Subcutaneous abdominal adipose tissue (tissue), 5 donors: ENCODE measurements at regions not wholly inside any gene's neighbourhood (a gene's known extent, or its start where the extent isn't known, plus 50 kb on each side); places are given as distances from the start of the nearest gene placed in this dataset.
"Not testable (repeated sequence)": the region's sequence is repeated elsewhere in the genome, so short reads cannot be mapped to it uniquely, and the experiment has no call there.

Source experiments
- H3K27ac ChIP-seq: one replicate; pipeline ENCODE4 v1.7.0; 2013; ENCODE audit warnings: low read depth, mild to moderate bottlenecking, inconsistent platforms, low read length, moderate library complexity
- H3K27me3 ChIP-seq, 5 donors: one replicate each; pipeline ENCODE4 v1.7.0; 2013; ENCODE audit warnings: low read length in 5 of 5, inconsistent platforms in 1 of 5; ENCODE audit not compliant: control insufficient read depth in 5 of 5, insufficient read depth in 4 of 5
- H3K36me3 ChIP-seq, 5 donors: one replicate each; pipeline ENCODE4 v1.7.0; 2013; ENCODE audit warnings: low read length in 5 of 5; ENCODE audit not compliant: control insufficient read depth in 5 of 5, insufficient read depth in 5 of 5
- H3K4me1 ChIP-seq, 5 donors: one replicate each; pipeline ENCODE4 v1.7.0; 2013; ENCODE audit warnings: low read length in 5 of 5, mild to moderate bottlenecking in 3 of 5, moderate library complexity in 1 of 5; ENCODE audit not compliant: control insufficient read depth in 5 of 5, insufficient read depth in 5 of 5
- H3K4me3 ChIP-seq, 5 donors: one replicate each; pipeline ENCODE4 v1.7.0; 2013; ENCODE audit warnings: low read length in 5 of 5, low read depth in 1 of 5
- H3K9ac ChIP-seq, 5 donors: one replicate each; pipeline ENCODE4 v1.7.0; 2013; ENCODE audit warnings: low read length in 5 of 5, mild to moderate bottlenecking in 4 of 5, moderate library complexity in 3 of 5
- H3K9me3 ChIP-seq, 5 donors: one replicate each; pipeline ENCODE4 v1.7.0; 2013; ENCODE audit warnings: low read length in 5 of 5; ENCODE audit not compliant: control insufficient read depth in 5 of 5
- donor health status: healthy.
- donor health status: healthy.
- donor health status: healthy.
- donor health status: healthy.
- donor health status: healthy.

DNA sequence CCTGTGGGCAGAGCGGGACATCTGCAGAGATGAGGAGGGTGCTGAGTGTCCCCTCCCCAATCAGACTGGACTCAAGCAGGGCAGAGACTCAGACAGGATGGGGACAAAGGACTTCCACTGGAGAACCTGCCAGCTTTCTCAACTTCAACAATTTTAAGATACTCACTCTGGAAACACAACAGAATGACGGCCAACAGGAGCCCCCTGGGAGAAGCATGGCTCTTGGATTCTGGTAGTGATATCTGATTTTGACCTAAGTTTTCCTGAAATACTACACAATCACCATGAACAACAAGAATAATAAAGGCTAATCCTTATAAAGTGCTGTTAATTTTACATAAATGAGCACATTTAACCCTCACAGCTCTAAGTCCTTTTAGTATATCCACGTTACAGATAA lies 83.5 kb upstream of the PLEKHG1 start:
- H3K27ac ChIP-seq = no peak overlapping the region
- H3K9ac ChIP-seq = no peak overlapping the region
- no peak overlapping the region for H3K4me3 ChIP-seq
- peaks cover 0 to 7% (median 0%) of the 10 kb centered on the region in 5 donors for H3K4me1 ChIP-seq
- no peaks in the 10 kb centered on the region for H3K36me3 ChIP-seq
- no peaks in the 10 kb centered on the region for H3K9me3 ChIP-seq
- no peaks in the 10 kb centered on the region for H3K27me3 ChIP-seq

- peaks cover 0 to 7% (median 0%) of the 10 kb centered on the region in 5 donors for H3K4me1 ChIP-seq
- no peak overlapping the region for H3K9ac ChIP-seq
- H3K27me3 ChIP-seq = no peaks in the 10 kb centered on the region
- H3K9me3 ChIP-seq = no peaks in the 10 kb centered on the region
- H3K27ac ChIP-seq = no peak overlapping the region
- H3K36me3 ChIP-seq = no peaks in the 10 kb centered on the region
- H3K4me3 ChIP-seq = no peak overlapping the region
These were observed 82.5 kb upstream of the PLEKHG1 start for GRCh38 chr6:150517175-150517574.

DNA sequence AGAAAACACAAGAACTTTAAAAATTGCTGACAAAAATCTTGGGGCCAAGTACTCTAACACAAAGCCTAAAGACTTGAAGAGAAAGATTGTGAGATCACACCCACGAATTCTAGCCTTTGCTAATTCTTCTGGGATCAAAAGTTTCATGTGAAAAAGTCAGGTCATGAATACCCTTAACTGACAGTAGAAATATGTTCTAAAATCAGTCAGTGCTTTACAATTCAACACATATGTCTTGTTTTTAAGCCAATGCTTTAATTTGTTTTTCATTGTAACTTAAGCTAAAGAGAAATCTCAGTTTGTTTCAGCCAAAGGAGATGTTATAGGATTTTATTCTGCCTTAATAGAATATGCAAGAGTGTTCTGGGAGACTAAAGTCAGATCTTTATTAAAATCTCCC lies 78.2 kb upstream of the PLEKHG1 start:
- no peaks in the 10 kb centered on the region for H3K27me3 ChIP-seq
- no peaks in the 10 kb centered on the region for H3K36me3 ChIP-seq
- peaks cover 0 to 7% (median 0%) of the 10 kb centered on the region in 5 donors for H3K4me1 ChIP-seq
- H3K4me3 ChIP-seq = no peak overlapping the region
- no peak overlapping the region for H3K27ac ChIP-seq
- no peaks in the 10 kb centered on the region for H3K9me3 ChIP-seq
- no peak overlapping the region for H3K9ac ChIP-seq

- not testable (repeated sequence) for H3K4me1 ChIP-seq, H3K27me3 ChIP-seq, H3K9ac ChIP-seq, H3K9me3 ChIP-seq, H3K4me3 ChIP-seq, H3K27ac ChIP-seq, H3K36me3 ChIP-seq
These were observed 76.5 kb upstream of the PLEKHG1 start for GRCh38 chr6:150523216-150523615.

DNA sequence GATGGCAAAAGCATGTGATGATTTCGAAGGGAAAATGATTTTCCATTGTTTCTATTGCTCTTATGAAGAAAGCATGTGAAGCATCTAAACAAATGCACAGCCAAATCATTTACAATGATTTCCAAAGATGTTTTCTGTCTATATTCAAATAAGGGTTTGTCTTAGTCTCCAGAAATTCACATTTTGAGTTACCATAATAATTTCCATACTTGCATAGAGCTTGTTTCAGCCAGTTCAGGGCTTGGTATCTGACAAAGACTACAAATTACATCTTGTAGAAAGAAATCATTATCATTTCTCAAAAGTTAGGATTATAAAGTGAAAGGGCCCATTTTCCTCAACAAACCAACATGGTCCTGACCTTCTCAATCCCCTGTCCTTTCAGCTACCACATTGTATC lies 74.4 kb upstream of the PLEKHG1 start:
- no peaks in the 10 kb centered on the region for H3K9me3 ChIP-seq
- H3K4me1 ChIP-seq = peaks cover 0 to 17% (median 5%) of the 10 kb centered on the region in 5 donors
- no peak overlapping the region for H3K4me3 ChIP-seq
- H3K27ac ChIP-seq = no peak overlapping the region
- peaks cover 0 to 3% (median 0%) of the 10 kb centered on the region in 5 donors for H3K27me3 ChIP-seq
- no peak overlapping the region for H3K9ac ChIP-seq
- H3K36me3 ChIP-seq = no peaks in the 10 kb centered on the region

- H3K27me3 ChIP-seq = peaks cover 0 to 3% (median 0%) of the 10 kb centered on the region in 5 donors
- H3K27ac ChIP-seq = no peak overlapping the region
- no peaks in the 10 kb centered on the region for H3K36me3 ChIP-seq
- H3K4me1 ChIP-seq = peaks cover 0 to 10% (median 0%) of the 10 kb centered on the region in 5 donors
- no peaks in the 10 kb centered on the region for H3K9me3 ChIP-seq
- H3K9ac ChIP-seq = no peak overlapping the region
- H3K4me3 ChIP-seq = no peak overlapping the region
These were observed 72.6 kb upstream of the PLEKHG1 start for GRCh38 chr6:150527100-150527499.

DNA sequence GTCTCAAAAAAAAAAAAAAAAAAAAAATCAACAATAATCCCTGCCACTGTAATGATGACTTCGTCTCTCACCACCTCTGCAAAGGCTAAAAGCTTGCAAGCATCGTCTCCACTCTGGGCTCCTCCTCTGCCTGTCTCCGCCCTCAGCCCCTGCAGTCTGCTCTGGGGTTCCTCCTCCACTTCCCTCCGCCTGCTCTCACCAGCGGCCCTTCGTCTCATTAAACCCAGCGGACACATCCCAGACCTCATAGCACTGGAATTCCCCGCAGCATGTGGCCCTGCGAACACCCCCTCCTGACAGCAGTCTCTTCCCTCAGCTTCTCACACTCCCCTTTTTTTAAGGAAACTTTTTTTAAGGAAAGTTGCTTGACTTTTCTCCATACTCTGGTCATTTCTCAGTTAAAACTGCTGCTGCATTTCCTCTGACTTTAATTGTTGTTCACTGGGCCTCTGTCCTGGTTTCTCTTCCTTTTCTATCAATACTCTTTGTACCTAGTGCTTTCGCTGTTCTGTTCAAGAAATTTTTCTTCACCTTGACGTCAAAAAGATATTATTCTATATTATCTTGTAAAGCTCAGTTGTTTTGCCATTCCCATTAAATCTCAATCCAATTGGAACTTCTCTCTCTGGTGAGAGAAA lies 70.9 kb upstream of the PLEKHG1 start:
- Histone ChIP-seq H3K4me3 (no peak overlapping the region), H3K36me3 (no peaks in the 10 kb centered on the region), H3K4me1 (peaks cover 0 to 10% (median 0%) of the 10 kb centered on the region in 5 donors), H3K9ac (peak overlapping the region in 1 of 5 donors; percentile 12), H3K9me3 (no peaks in the 10 kb centered on the region), H3K27me3 (peaks cover 0 to 3% (median 0%) of the 10 kb centered on the region in 5 donors), H3K27ac (no peak overlapping the region)

- no peak overlapping the region for H3K4me3 ChIP-seq
- H3K36me3 ChIP-seq = no peaks in the 10 kb centered on the region
- H3K27me3 ChIP-seq = peaks cover 0 to 3% (median 0%) of the 10 kb centered on the region in 5 donors
- no peak overlapping the region for H3K9ac ChIP-seq
- H3K4me1 ChIP-seq = peaks cover 0 to 10% (median 0%) of the 10 kb centered on the region in 5 donors
- no peaks in the 10 kb centered on the region for H3K9me3 ChIP-seq
- H3K27ac ChIP-seq = no peak overlapping the region
These were observed 70.0 kb upstream of the PLEKHG1 start for GRCh38 chr6:150529646-150530045.

DNA sequence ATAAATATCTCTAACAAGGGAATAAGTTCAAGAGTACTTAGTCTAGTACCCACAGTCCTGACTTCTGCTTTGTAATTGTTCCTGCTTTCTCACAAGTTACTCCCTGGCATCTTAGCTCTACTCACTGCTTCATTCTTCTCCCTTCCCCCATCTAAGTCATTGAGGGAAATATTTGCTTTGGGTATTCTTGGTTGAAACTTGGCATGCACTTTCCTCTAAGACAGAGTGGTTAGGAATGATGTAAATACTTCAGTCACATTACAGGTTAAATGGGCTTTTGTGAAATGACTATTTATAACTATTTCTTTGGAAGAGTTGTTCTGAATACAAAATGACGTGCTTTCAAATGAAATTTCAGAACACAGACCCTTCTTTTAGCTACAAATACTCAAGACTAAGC lies 67.7 kb upstream of the PLEKHG1 start:
- no peaks in the 10 kb centered on the region for H3K9me3 ChIP-seq
- H3K4me3 ChIP-seq = no peak overlapping the region
- H3K9ac ChIP-seq = no peak overlapping the region
- no peaks in the 10 kb centered on the region for H3K36me3 ChIP-seq
- H3K4me1 ChIP-seq = peaks cover 0 to 10% (median under 1%) of the 10 kb centered on the region in 5 donors
- no peak overlapping the region for H3K27ac ChIP-seq
- peaks cover 0 to 3% (median 0%) of the 10 kb centered on the region in 5 donors for H3K27me3 ChIP-seq

- no peak overlapping the region for H3K4me3 ChIP-seq
- H3K27me3 ChIP-seq = no peaks in the 10 kb centered on the region
- H3K9me3 ChIP-seq = no peaks in the 10 kb centered on the region
- no peaks in the 10 kb centered on the region for H3K36me3 ChIP-seq
- H3K9ac ChIP-seq = no peak overlapping the region
- peaks cover 0 to 12% (median 7%) of the 10 kb centered on the region in 5 donors for H3K4me1 ChIP-seq
- no peak overlapping the region for H3K27ac ChIP-seq
These were observed 65.1 kb upstream of the PLEKHG1 start for GRCh38 chr6:150534553-150534952.
